ENCODE measurements at regions not wholly inside any gene's neighbourhood (a gene's known extent, or its start where the extent isn't known, plus 50 kb on each side); places are given as distances from the start of the nearest gene placed in this dataset.

DNA sequence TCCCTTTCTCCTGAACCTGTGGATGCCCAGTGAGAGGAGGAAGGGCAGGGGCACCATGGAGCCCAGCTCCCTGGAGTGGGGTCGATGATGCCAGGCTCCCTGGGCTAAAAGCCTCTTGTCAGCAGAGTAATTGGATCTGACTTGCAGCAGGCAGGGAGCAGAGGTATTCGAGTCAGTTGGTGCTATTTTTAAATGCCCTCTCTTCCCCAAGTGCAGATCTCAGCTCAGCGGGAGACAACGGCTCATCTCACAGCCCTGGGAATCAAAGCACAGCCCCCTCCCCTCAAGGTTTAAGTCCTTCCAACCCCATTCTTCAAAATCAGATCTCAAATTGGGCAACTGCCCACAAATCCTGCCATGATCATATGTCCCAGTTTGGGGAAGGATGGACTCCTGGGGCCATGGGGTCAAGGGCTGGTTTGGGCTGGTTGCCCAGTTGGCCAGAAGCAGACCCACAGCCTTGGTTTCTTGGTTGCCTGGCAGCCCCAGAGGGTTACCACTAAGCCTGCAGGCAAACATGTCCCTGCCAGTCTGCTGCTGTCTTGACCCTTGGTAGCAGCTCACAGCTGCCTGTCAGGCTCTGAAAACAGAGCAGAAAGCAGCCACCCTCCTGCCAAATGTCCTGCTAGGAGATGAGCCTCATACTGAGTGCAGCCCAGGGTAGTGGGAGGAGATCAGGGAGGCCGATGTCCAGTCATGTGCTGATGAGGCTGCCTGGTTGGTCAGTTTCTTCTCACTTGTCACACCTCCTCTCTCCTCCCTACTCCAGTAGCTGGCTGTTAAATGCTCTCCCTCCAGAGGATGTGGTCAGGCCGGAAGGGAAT lies 244.9 kb downstream of the LOXHD1 start:
- 0 out of 2 replicates have a peak, but pooled peaks cover 3% of the 10 kb centered on the region for H3K4me1 ChIP-seq (ENCODE audit: control insufficient read depth, low read length)
- no peak overlapping the region for H3K27ac ChIP-seq (ENCODE audit: low read depth, low read length)
- H3K79me2 ChIP-seq (ENCODE audit: control insufficient read depth, low read length): no peaks in the 10 kb centered on the region
- H4K20me1 ChIP-seq (ENCODE audit: control insufficient read depth, insufficient read depth, low read depth, low read length): no peaks in the 10 kb centered on the region
- no peaks in the 10 kb centered on the region for H3K9me2 ChIP-seq (replicated peaks; ENCODE audit: control insufficient read depth, low read length)
- H3K4me2 ChIP-seq (ENCODE audit: low read length): no peak overlapping the region
- TF ChIP-seq EZH2phosphoT487 (IDR thresholded peaks at IDR 0.05; ENCODE audit: borderline replicate concordance, low read length): no peak
- TF ChIP-seq, protein P1, sequence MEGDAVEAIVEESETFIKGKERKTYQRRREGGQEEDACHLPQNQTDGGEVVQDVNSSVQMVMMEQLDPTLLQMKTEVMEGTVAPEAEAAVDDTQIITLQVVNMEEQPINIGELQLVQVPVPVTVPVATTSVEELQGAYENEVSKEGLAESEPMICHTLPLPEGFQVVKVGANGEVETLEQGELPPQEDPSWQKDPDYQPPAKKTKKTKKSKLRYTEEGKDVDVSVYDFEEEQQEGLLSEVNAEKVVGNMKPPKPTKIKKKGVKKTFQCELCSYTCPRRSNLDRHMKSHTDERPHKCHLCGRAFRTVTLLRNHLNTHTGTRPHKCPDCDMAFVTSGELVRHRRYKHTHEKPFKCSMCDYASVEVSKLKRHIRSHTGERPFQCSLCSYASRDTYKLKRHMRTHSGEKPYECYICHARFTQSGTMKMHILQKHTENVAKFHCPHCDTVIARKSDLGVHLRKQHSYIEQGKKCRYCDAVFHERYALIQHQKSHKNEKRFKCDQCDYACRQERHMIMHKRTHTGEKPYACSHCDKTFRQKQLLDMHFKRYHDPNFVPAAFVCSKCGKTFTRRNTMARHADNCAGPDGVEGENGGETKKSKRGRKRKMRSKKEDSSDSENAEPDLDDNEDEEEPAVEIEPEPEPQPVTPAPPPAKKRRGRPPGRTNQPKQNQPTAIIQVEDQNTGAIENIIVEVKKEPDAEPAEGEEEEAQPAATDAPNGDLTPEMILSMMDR (IDR thresholded peaks at IDR 0.05; ENCODE audit: low read depth, low read length, poor library complexity, severe bottlenecking): no peak
- H3F3A ChIP-seq (ENCODE audit: control insufficient read depth, insufficient read depth): no peaks in the 10 kb centered on the region
- H3K9me3 ChIP-seq (ENCODE audit: control insufficient read depth, insufficient read depth, low read length): no peaks in the 10 kb centered on the region
- no peak overlapping the region for H3K4me3 ChIP-seq (ENCODE audit: low read length)
- H3K36me3 ChIP-seq (ENCODE audit: control insufficient read depth, low read length): no peaks in the 10 kb centered on the region
- H3K27me3 ChIP-seq (ENCODE audit: control insufficient read depth, low read length): peaks cover 25% of the 10 kb centered on the region

DNA sequence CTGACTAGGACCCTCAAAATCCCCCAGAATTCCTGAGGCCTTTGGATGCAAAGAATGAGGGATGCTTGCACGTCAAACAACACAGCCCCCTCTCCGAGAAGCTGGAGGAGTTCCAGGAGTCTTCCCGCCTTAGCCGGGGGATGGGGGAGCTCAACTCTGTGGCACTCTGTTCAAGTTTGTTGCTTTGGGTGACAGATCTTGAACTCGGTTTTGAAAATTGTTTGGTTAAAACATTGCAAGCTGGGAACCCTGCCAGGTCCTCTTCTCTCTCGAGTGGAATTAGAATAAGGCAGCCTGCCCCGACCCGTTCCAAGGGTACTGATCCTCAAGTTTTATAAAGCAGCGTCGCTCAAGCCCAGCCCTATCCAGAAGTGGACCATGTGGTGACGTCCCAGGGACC lies 244.1 kb downstream of the LOXHD1 start:
- no peak for TF ChIP-seq EZH2phosphoT487 (IDR thresholded peaks at IDR 0.05; ENCODE audit: borderline replicate concordance, low read length)
- TF ChIP-seq, protein P1 (IDR thresholded peaks at IDR 0.05; ENCODE audit: low read depth, low read length, poor library complexity, severe bottlenecking): no peak
- Histone ChIP-seq H3K27ac (ENCODE audit: low read depth, low read length) (no peak overlapping the region), H3K4me3 (ENCODE audit: low read length) (no peak overlapping the region), H3K79me2 (ENCODE audit: control insufficient read depth, low read length) (no peaks in the 10 kb centered on the region), H3F3A (ENCODE audit: control insufficient read depth, insufficient read depth) (no peaks in the 10 kb centered on the region), H3K36me3 (ENCODE audit: control insufficient read depth, low read length) (no peaks in the 10 kb centered on the region), H3K9me2 (replicated peaks; ENCODE audit: control insufficient read depth, low read length) (no peaks in the 10 kb centered on the region), H4K20me1 (ENCODE audit: control insufficient read depth, insufficient read depth, low read depth, low read length) (no peaks in the 10 kb centered on the region), H3K27me3 (ENCODE audit: control insufficient read depth, low read length) (peaks cover 17% of the 10 kb centered on the region; the same call in 1 of the 2 replicates), H3K4me1 (ENCODE audit: control insufficient read depth, low read length) (0 out of 2 replicates have a peak, but pooled peaks cover 3% of the 10 kb centered on the region), H3K4me2 (ENCODE audit: low read length) (no peak overlapping the region), H3K9me3 (ENCODE audit: control insufficient read depth, insufficient read depth, low read length) (no peaks in the 10 kb centered on the region)

DNA sequence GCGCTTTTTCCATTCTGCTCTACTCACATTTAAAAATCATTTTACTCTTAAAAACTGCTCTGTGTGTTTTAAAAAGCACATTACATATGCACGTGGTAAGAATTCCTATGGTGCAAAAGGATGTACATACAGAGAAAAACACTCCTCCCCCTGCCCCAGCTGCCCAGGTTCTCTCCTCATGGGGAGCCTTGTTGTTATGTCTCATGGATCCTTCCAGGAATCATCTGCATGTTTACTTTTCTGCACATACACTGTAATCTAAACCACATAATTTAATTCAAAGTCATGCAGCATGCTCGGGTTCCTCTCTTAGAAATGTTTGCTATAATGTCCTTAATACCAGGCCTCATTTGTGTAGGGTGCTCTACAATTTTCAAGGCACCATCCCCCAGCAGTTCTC lies 243.3 kb downstream of the LOXHD1 start:
- Histone ChIP-seq H3K4me2 (ENCODE audit: low read length) (no peak overlapping the region), H3K9me2 (replicated peaks; ENCODE audit: control insufficient read depth, low read length) (no peaks in the 10 kb centered on the region), H3K79me2 (ENCODE audit: control insufficient read depth, low read length) (no peaks in the 10 kb centered on the region), H3K36me3 (ENCODE audit: control insufficient read depth, low read length) (no peaks in the 10 kb centered on the region), H3K27me3 (ENCODE audit: control insufficient read depth, low read length) (peaks cover 14% of the 10 kb centered on the region; the same call in 1 of the 2 replicates), H3K4me1 (ENCODE audit: control insufficient read depth, low read length) (0 out of 2 replicates have a peak, but pooled peaks cover 3% of the 10 kb centered on the region), H4K20me1 (ENCODE audit: control insufficient read depth, insufficient read depth, low read depth, low read length) (no peaks in the 10 kb centered on the region), H3K9me3 (ENCODE audit: control insufficient read depth, insufficient read depth, low read length) (no peaks in the 10 kb centered on the region), H3K4me3 (ENCODE audit: low read length) (no peak overlapping the region), H3K27ac (ENCODE audit: low read depth, low read length) (no peak overlapping the region), H3F3A (ENCODE audit: control insufficient read depth, insufficient read depth) (no peaks in the 10 kb centered on the region)
- TF ChIP-seq, protein P1 (IDR thresholded peaks at IDR 0.05; ENCODE audit: low read depth, low read length, poor library complexity, severe bottlenecking): no peak
- no peak for TF ChIP-seq EZH2phosphoT487 (IDR thresholded peaks at IDR 0.05; ENCODE audit: borderline replicate concordance, low read length)

All from DOHH2 (cell line).